K562 (cell line): ENCODE measurements at regions not wholly inside any gene's neighbourhood (a gene's known extent, or its start where the extent isn't known, plus 50 kb on each side); places are given as distances from the start of the nearest gene placed in this dataset.

Experiments used
- ATAC-seq: fragments of 200-7000 bp; cut with Tn5 transposase; 3 replicates; pipeline ENCODE4 v1.9.1; 2020; ENCODE audit warnings: moderate library complexity
- BruUV-seq: library from RNA; stranded (reverse); fragments of 400-500 nt; replicated peaks from 2 replicates; lab custom pipeline; 2021; lab: Mats Ljungman, UMichigan
- CTCF ChIA-PET: fragments of 300-600 bp; formaldehyde crosslinking; extraction: SDS; loops from one replicate; lab custom pipeline; 2021; ENCODE audit warnings: low intra/inter-chr PET ratio; lab: Yijun Ruan, JAX
- POLR2A ChIA-PET: fragments of 300-600, 350-650 bp; sonication (Branson Sonifier 250); formaldehyde crosslinking; extraction: SDS; loops from one replicate; lab custom pipeline; 2021; ENCODE audit warnings: antibody characterized with exemption, inconsistent platforms; lab: Yijun Ruan, JAX
- DNase-seq, 4 experiments: peaks; one replicate each; pipeline versions ENCODE4 v3.0.0 to v3.0.0-alpha.2; 2011 to 2018; ENCODE audit warnings: low spot score in 3 of 4, mixed read lengths in 3 of 4; ENCODE audit errors: extremely low read depth in 1 of 4
- FAIRE-seq: peaks from 2 replicates; lab custom pipeline; 2011; peaks lifted over from hg19 to GRCh38; lab: Jason Lieb, UNC
- H2AFZ ChIP-seq: 2 replicates; pipeline ENCODE4 v1.6.0; 2011; ENCODE audit warnings: low read depth, low read length, control low read depth, inconsistent platforms
- H3K27ac ChIP-seq: fragments of 200-600 bp; 3 replicates; pipeline ENCODE4 v1.8.0; 2011; ENCODE audit warnings: low read depth, mild to moderate bottlenecking, control low read depth, inconsistent platforms, low read length, moderate library complexity, mixed read lengths; ENCODE audit errors: extremely low read depth
- H3K27me3 ChIP-seq, 2 experiments: fragments of 300-600 bp in 1 of 2; 2 replicates in 1 of 2; 3 replicates in 1 of 2; pipeline versions ENCODE4 v1.6.0 to v1.8.0; 2011; ENCODE audit warnings: inconsistent platforms in 2 of 2, low read length in 2 of 2, mild to moderate bottlenecking in 1 of 2, mixed read lengths in 1 of 2, moderate library complexity in 1 of 2; ENCODE audit not compliant: control insufficient read depth in 2 of 2, insufficient read depth in 2 of 2
- H3K36me3 ChIP-seq: fragments of 300-600 bp; 3 replicates; pipeline ENCODE4 v1.8.0; 2011; ENCODE audit warnings: mild to moderate bottlenecking, low read length, inconsistent platforms; ENCODE audit not compliant: control insufficient read depth, insufficient read depth
- H3K4me1 ChIP-seq, 2 experiments: fragments of 200-600 bp in 1 of 2; replicated peaks in 1 of 2; 2 replicates in 1 of 2; 3 replicates in 1 of 2; pipeline versions ENCODE4 v1.5.1 to v1.8.0; 2011; ENCODE audit warnings: inconsistent platforms in 2 of 2, low read length in 2 of 2, mild to moderate bottlenecking in 1 of 2, mixed read lengths in 1 of 2, moderate library complexity in 1 of 2; ENCODE audit not compliant: control insufficient read depth in 2 of 2, insufficient read depth in 2 of 2
- H3K4me2 ChIP-seq: 2 replicates; pipeline ENCODE4 v1.6.1; 2011; ENCODE audit warnings: low read length, control low read depth, inconsistent platforms, mixed read lengths; ENCODE audit not compliant: insufficient read depth
- H3K4me3 ChIP-seq: fragments of 200-600 bp; sonication (generic), shearing (Covaris generic); 2 replicates; pipeline ENCODE4 v1.5.1; 2016; ENCODE audit warnings: control low read depth, inconsistent platforms
- H3K79me2 ChIP-seq: fragments of 200-600 bp; 3 replicates; pipeline ENCODE4 v1.8.0; 2011; ENCODE audit warnings: low read length, inconsistent platforms; ENCODE audit not compliant: control insufficient read depth, insufficient read depth
- H3K9ac ChIP-seq, 2 experiments: 2 replicates each; pipeline versions ENCODE4 v1.6.0 to v1.6.1; 2011; ENCODE audit warnings: low read depth in 2 of 2, low read length in 2 of 2, control low read depth in 1 of 2, inconsistent platforms in 1 of 2, mild to moderate bottlenecking in 1 of 2, mixed read lengths in 1 of 2; ENCODE audit not compliant: insufficient read depth in 1 of 2
- H3K9me1 ChIP-seq: one replicate; pipeline ENCODE4 v1.6.0; 2011; ENCODE audit warnings: inconsistent platforms, mild to moderate bottlenecking, low read length, moderate library complexity; ENCODE audit not compliant: control insufficient read depth, insufficient read depth
- H3K9me3 ChIP-seq: replicated peaks from 2 replicates; pipeline ENCODE4 v1.5.1; 2011; ENCODE audit warnings: low read depth, low read length, inconsistent platforms; ENCODE audit not compliant: control insufficient read depth, insufficient read depth
- H4K20me1 ChIP-seq: replicated peaks from 2 replicates; pipeline ENCODE4 v1.6.1; 2011; ENCODE audit warnings: low read length, inconsistent platforms, mixed read lengths; ENCODE audit not compliant: control insufficient read depth, insufficient read depth
- AFF4 ChIP-seq: sonication (generic); formaldehyde crosslinking; IDR thresholded peaks from 2 replicates; pipeline ENCODE4 v1.8.0; 2023; ENCODE audit warnings: mild to moderate bottlenecking, missing genetic modification reagents
- RFX5 ChIP-seq: IDR thresholded peaks from 2 replicates; pipeline ENCODE4 v1.6.1; 2011; ENCODE audit warnings: low read depth, mild to moderate bottlenecking, improper control_type of control experiment, low read length
- SAFB ChIP-seq: fragments of 200-400 bp; formaldehyde crosslinking; IDR thresholded peaks from 2 replicates; pipeline ENCODE4 v1.6.1; 2017; ENCODE audit warnings: low read depth, low read length, borderline replicate concordance
- TAF9B ChIP-seq: fragments of 450-650 bp; IDR thresholded peaks from 2 replicates; pipeline ENCODE4 v1.6.1; 2018; ENCODE audit warnings: mild to moderate bottlenecking; ENCODE audit not compliant: partially characterized antibody
- ZKSCAN3 ChIP-seq: fragments of 250-450 bp; sonication (Bioruptor Pico); IDR thresholded peaks from 2 replicates; pipeline ENCODE4 v1.4.0; 2020
- ZNF644 ChIP-seq: fragments of 200-800 bp; sonication (Bioruptor generic); IDR thresholded peaks from 2 replicates; pipeline ENCODE4 v1.6.1; 2016; ENCODE audit warnings: low read depth, missing genetic modification characterization, missing compliant biosample characterization
- WGBS: fragments of 100-300 bp; shearing (Covaris generic); methylation state at CpG from one replicate; pipeline ENCODE4 v1.1.6; 2016; ENCODE audit warnings: low coverage, mixed read lengths; ENCODE audit not compliant: insufficient coverage; ENCODE audit errors: missing lambda C conversion rate; 5-methylcytosine and 5-hydroxymethylcytosine counted together
- in situ Hi-C: fragments of 300-500 bp; cut with MboI; formaldehyde crosslinking; loops from 4 replicates; pipeline ENCODE4 v1.15.0; 2018; ENCODE audit warnings: inconsistent platforms, mixed read lengths
- intact Hi-C: fragments of 100-400 bp; cut with micrococcal nuclease; formaldehyde crosslinking; loops from 2 replicates; pipeline ENCODE4 v1.14.2; 2022

- in situ Hi-C loops (no loop called here), intact Hi-C loops (no loop called here)
- no peak for TF ChIP-seq ZNF644
- TF ChIP-seq TAF9B: no peak
- no peak for TF ChIP-seq ZKSCAN3 (CRISPR knock-in tag)
- no peak for TF ChIP-seq RFX5
- no peak for TF ChIP-seq AFF4 (CRISPR knock-in tag)
- no peak for TF ChIP-seq SAFB
- BruUV-seq: no TSS peak
- WGBS: 1% methylated on average over 9 of the region's 9 CpGs
- no peaks in the 10 kb centered on the region for H4K20me1 ChIP-seq
- no peak overlapping the region for H3K27ac ChIP-seq
- H3K79me2 ChIP-seq: no peaks in the 10 kb centered on the region
- H2AFZ ChIP-seq: no peak overlapping the region
- no peak overlapping the region for H3K9ac ChIP-seq
- ChIA-PET POLR2A (interaction anchor here (0.5 to 0.9 kb wide), 3 partner anchors 14 to 187 kb away, joined by 3 to 4 read pairs (median 4); no protein-coding TSS in a partner anchor), CTCF (no interaction called here)
- ATAC-seq (no peak), FAIRE-seq (no peak), DNase-seq (no peak)
- H3K4me2 ChIP-seq: no peak overlapping the region
- peaks cover 5 to 23% of the 10 kb centered on the region in 2 experiments; a peak in 3 of 5 replicates for H3K27me3 ChIP-seq
- H3K36me3 ChIP-seq: no peaks in the 10 kb centered on the region
- H3K4me3 ChIP-seq: no peak overlapping the region
- no peaks in the 10 kb centered on the region for H3K9me3 ChIP-seq
- H3K4me1 ChIP-seq: no peaks in the 10 kb centered on the region
- no peaks in the 10 kb centered on the region for H3K9me1 ChIP-seq
These were observed 313.1 kb upstream of the ZFHX3 start for GRCh38 chr16:73361061-73361460.
